GM10266 (cell line): ENCODE measurements at regions not wholly inside any gene's neighbourhood (a gene's known extent, or its start where the extent isn't known, plus 50 kb on each side); places are given as distances from the start of the nearest gene placed in this dataset.

Source experiments
- DNase-seq: peaks from one replicate; pipeline ENCODE4 v3.0.0; 2012; ENCODE audit errors: extremely low spot score
- CTCF ChIP-seq: IDR thresholded peaks from 2 replicates; pipeline ENCODE4 v1.5.1; 2012; ENCODE audit warnings: mild to moderate bottlenecking, low read depth; ENCODE audit not compliant: control insufficient read depth, insufficient read depth; ENCODE audit errors: missing control alignments

- no peak for TF ChIP-seq CTCF
Observed at GRCh38 chr5:173547579-173547978, 68.9 kb downstream of the BOD1 start.

GRCh38 chr5:173542964-173543363 is 73.5 kb downstream of the BOD1 start:
- no peak for TF ChIP-seq CTCF
- no peak for DNase-seq

More at GRCh38 chr5:173547579-173547978, 68.9 kb downstream of the BOD1 start:
- DNase-seq: peak; percentile 34

- no peak for DNase-seq
- no peak for TF ChIP-seq CTCF
Observed at GRCh38 chr5:173542159-173542558, 74.3 kb downstream of the BOD1 start.

GRCh38 chr5:173538654-173539053 is 77.8 kb downstream of the BOD1 start:
- DNase-seq: no peak
- no peak for TF ChIP-seq CTCF

GRCh38 chr5:173538018-173538417 is 78.4 kb downstream of the BOD1 start:
- no peak for TF ChIP-seq CTCF
- no peak for DNase-seq

- TF ChIP-seq CTCF: no peak
- no peak for DNase-seq
Observed at GRCh38 chr5:173537228-173537627, 79.2 kb downstream of the BOD1 start.

GRCh38 chr5:173535976-173536639 is 80.3 kb downstream of the BOD1 start:
- DNase-seq: no peak

More at GRCh38 chr5:173535976-173536639, 80.3 kb downstream of the BOD1 start:
- no peak for TF ChIP-seq CTCF
